Fibroblast of lung (primary cell): ENCODE measurements at regions not wholly inside any gene's neighbourhood (a gene's known extent, or its start where the extent isn't known, plus 50 kb on each side); places are given as distances from the start of the nearest gene placed in this dataset.

ENCODE experiments used
- CTCF ChIP-seq, 2 donors: IDR thresholded peaks in 1 of 2; conservative IDR thresholded peaks in 1 of 2; 1 replicate in 1 of 2; 2 replicates in 1 of 2; pipeline ENCODE4 v1.5.1; 2011 to 2012; ENCODE audit warnings: low read length in 2 of 2, control low read depth in 1 of 2, inconsistent platforms in 1 of 2, low read depth in 1 of 2, mild to moderate bottlenecking in 1 of 2
- EZH2 ChIP-seq: IDR thresholded peaks from 2 replicates; pipeline ENCODE4 v1.5.1; 2012; ENCODE audit warnings: low read length, control low read depth, mild to moderate bottlenecking; ENCODE audit errors: missing control alignments

- no peak for TF ChIP-seq CTCF (conservative IDR thresholded peaks at IDR 0.05 in 1 of 2, IDR thresholded peaks at IDR 0.05 in 1 of 2; ENCODE audit: low read depth in 1 of 2, low read length in 2 of 2)
- no peak for TF ChIP-seq EZH2
These were observed 72.6 kb upstream of the ARHGAP24 start for GRCh38 chr4:85402371-85402770.
